Erythroblast (primary cell): ENCODE measurements at regions not wholly inside any gene's neighbourhood (a gene's known extent, or its start where the extent isn't known, plus 50 kb on each side); places are given as distances from the start of the nearest gene placed in this dataset.

Source experiments
- DNase-seq, 2 experiments: peaks; one replicate each; lab custom pipeline; 2025; lab: John Stamatoyannopoulos, UW
- GATA1 ChIP-seq: IDR thresholded peaks from 2 replicates; pipeline ENCODE4 v1.6.1; 2011; ENCODE audit warnings: low read depth, mild to moderate bottlenecking, control low read depth, low read length, moderate library complexity
- POLR2A ChIP-seq: IDR thresholded peaks from 2 replicates; pipeline ENCODE4 v1.6.1; 2011; ENCODE audit warnings: mild to moderate bottlenecking, low read length

DNA sequence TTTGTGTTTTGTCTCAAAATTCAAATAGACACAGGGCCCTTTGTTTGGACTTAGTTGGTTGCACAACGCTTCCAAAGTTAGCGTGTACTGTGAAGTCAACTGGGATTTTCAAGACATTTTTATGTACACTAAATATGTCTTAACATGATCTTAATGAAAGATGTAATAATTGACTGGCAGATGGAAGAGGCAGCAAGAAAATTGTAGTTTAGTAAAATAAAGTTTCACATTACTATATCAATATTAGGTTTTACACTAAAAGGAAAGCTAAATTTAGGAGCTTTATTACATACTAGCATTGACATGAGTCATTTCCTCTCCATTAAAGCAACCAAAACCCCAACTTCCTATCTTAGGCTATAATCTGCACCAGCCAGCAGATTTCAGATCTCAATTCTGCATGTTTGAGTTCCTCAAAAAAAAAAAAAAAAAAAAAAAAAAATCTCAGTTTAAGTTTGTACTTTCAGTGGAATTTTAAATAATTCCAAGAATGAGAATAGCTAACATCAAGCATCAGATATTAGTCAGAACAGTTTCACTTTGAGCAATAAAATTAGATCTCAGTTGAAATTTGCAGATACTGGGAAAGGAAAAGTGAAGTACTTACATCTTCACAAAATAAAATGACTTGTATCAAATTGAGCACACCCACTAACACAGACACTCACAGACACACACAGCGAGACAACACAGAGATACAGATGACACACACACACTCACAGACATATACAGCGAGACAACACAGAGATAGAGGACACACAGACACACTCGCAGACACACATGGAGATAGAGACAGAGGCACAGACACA lies 346.6 kb upstream of the KLF6 start:
- DNase-seq: no peak
- no peak for TF ChIP-seq POLR2A
- no peak for TF ChIP-seq GATA1

DNA sequence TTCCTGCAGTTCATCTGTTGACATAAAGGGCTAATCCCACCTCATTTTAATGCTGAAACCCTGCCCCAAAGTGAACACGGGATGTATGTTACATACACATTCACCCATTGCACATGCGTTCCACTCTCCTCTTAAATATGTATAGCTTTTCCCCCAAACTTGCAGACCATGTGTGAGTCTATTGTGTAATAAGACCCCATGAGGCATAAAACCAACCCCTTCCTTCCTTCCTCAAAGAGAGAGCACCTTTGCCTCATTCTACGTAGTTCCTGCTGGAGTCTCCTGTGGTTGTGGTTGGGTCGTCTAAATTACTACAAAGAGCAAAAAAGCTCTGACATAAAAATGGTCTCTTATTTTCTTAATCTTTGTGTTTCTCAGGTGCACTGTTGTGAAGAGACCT lies 345.7 kb upstream of the KLF6 start:
- no peak for DNase-seq
- TF ChIP-seq POLR2A (no peak), GATA1 (no peak)

- TF ChIP-seq GATA1 (no peak), POLR2A (no peak)
- DNase-seq: no peak
Measured at GRCh38 chr10:4129866-4130477, 345.0 kb upstream of the KLF6 start.

DNA sequence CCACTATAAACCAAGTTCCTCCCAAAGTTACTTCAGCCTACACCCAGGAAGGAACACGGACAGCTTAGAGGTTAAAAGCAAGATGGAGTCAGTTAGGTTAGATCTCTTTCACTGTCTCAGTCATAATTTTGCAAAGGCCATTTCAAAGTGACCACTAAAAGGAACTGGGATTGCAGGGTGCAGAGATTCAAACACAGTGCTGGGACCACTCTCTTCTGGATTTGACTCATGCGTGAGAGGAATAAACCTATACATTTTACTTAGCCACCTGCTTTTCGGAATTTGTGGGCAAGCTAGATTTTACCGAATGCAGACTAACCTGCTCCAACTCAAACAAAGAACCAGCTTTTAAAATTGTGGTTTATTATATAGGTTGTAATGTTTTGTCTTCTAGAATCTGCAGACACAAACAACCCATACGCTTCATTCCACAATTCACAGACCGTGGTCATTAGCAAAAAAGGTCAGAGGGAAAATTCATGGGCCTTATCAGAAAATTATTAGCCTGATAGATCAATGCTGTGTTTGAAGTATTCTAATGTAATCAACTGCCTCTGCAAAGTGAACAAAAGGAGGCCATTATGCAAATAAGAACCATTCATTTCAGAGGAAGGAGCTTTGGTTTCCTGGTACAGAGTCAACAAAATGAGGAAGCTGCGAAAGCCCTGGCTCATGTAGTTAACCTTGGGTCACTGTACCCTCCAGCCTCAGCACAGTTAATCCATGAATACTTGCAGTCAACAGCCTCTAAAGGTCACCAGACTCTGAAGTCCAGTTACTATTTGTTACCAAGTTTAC lies 342.7 kb upstream of the KLF6 start:
- no peak for TF ChIP-seq POLR2A
- no peak for TF ChIP-seq GATA1
- DNase-seq: no peak

- DNase-seq: no peak
- TF ChIP-seq POLR2A: no peak
- TF ChIP-seq GATA1: no peak
Measured at GRCh38 chr10:4125776-4126175, 340.8 kb upstream of the KLF6 start.

DNA sequence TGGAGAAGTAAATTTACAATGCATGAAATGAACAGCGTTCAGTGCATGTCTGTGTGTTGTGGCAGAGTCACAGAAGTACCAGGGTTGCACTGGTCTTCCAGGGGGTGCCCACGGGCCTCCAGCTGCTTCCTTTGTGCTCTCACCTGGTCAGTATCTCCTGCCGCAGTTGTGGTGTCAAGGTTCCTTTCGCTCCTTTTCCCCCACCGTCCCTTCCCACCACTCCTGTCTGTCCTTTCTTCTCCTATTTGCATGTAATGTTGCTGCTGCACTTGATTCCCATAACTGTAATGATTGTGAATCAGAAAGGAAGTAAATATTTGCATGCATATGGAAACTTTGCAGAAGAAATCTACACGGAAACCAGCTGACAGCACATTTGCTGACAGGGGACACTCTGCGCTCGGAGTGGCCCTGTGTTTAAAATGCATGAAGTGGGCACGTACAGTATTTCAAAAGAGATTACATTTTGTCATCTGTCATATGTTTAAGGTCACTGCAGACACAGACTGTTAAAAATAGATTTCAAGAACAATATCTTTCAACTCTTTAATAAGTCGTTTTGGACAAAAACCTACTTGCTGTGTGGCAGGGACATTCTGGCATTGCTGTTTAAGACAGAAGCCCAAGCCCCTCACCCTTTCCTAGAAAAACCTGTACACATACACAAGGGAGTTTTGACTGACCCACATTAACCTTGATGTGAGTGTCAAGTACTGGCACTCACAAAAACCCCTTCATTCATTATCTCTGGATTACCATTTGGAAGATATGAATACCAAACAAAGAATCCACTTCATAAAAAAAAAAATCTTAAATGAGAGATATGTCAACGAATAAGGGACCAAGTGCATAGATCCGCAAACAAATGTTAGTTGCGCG lies 336.7 kb upstream of the KLF6 start:
- no peak for TF ChIP-seq GATA1
- TF ChIP-seq POLR2A: no peak

GRCh38 chr10:4120096-4120853 lies 335.3 kb upstream of the KLF6 start:
- no peak for DNase-seq
- no peak for TF ChIP-seq POLR2A
- TF ChIP-seq GATA1: no peak

More for the DNA sequence above, 336.7 kb upstream of the KLF6 start:
- no peak for DNase-seq

GRCh38 chr10:4119107-4119506 lies 334.1 kb upstream of the KLF6 start:
- DNase-seq: no peak
- TF ChIP-seq POLR2A: no peak
- no peak for TF ChIP-seq GATA1

DNA sequence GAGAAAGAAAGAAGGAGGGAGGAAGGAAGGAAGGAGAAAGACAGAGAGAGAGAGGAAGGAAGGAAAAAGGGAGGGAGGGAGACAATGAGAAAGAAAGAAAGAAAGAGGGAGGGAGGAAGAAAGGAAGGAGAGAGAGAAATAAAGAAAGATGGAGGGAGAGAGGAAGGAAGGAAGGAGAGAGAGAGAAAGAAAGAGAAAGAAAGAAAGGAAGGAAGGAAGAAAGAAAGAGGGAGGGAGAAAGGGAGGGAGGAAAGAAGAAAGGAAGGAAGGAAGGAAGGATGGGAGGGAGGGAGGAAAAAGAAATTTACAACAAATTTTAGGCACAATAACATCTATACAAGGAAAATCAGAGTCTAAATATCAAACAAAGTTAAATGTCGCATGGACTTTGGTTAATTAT lies 332.6 kb upstream of the KLF6 start:
- TF ChIP-seq GATA1 (no peak), POLR2A (no peak)
- no peak for DNase-seq

DNA sequence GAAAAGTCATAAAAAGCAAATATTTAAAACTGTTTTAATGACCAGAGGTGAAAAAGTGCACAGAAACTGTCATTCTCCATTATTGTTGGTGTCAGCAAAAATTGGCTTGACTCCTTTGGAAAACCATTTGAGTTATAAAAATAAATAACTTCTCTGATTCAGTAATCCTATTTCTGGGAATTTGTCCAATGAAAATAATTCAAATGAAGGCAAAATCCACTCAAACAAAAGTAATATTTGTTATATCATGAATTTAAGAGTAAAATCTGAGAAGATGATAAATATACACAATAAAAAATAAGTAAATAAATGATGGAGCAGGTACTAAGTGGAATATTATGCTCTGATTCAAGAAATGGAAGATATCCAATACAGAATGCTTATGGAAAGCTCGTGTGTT lies 326.6 kb upstream of the KLF6 start:
- TF ChIP-seq POLR2A (no peak), GATA1 (no peak)

GRCh38 chr10:4109469-4109868 lies 324.5 kb upstream of the KLF6 start:
- no peak for DNase-seq
- TF ChIP-seq GATA1: no peak
- no peak for TF ChIP-seq POLR2A

More for the DNA sequence above, 326.6 kb upstream of the KLF6 start:
- no peak for DNase-seq

DNA sequence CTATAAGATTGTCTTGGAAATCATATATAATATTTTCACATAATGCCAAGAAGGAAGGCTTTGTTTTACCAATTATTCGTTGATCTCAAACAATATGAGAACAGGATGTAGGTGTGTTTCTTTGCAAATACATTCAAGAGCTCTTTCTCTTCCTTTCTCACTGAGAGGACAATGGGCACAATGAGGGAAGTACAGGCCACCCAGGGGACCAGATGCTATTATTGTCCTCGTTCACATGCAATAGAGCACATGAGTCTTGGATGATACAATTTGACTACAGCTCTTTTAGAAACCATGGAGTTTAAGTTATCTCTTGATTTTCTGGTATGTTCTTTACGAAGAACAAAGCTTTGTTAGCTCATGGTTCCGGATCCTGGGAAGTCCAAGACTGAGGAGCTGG lies 323.7 kb upstream of the KLF6 start:
- TF ChIP-seq POLR2A (no peak), GATA1 (no peak)
- no peak for DNase-seq
